ENCODE measurements at regions not wholly inside any gene's neighbourhood (a gene's known extent, or its start where the extent isn't known, plus 50 kb on each side); places are given as distances from the start of the nearest gene placed in this dataset.

- no peak for TF ChIP-seq CTCF (IDR thresholded peaks at IDR 0.05)
- TF ChIP-seq POLR2A (IDR thresholded peaks at IDR 0.05): no peak
Measured at GRCh38 chr14:105806568-105806967, 280.2 kb downstream of the TMEM121 start.
